Spleen (tissue), 7 donors: ENCODE measurements at regions not wholly inside any gene's neighbourhood (a gene's known extent, or its start where the extent isn't known, plus 50 kb on each side); places are given as distances from the start of the nearest gene placed in this dataset.

Experiments used
- POLR2A ChIP-seq, 3 donors: fragments of 450-650 bp; IDR thresholded peaks; one replicate each; pipeline ENCODE4 v1.5.1; 2017; ENCODE audit warnings: antibody characterized with exemption in 3 of 3, mild to moderate bottlenecking in 1 of 3
- POLR2AphosphoS5 ChIP-seq, 3 donors: sonication (generic); formaldehyde crosslinking; IDR thresholded peaks; one replicate each; pipeline ENCODE4 v1.5.1; 2017; ENCODE audit warnings: antibody characterized with exemption in 3 of 3
- TF ChIP-seq, protein P1 (sequence below), 11 experiments: fragments of 200-600 bp in 7 of 11; fragments of 450-650 bp in 4 of 11; sonication (generic) in 4 of 11; IDR thresholded peaks in 8 of 11; conservative IDR thresholded peaks in 3 of 11; 1 replicate in 7 of 11; 2 replicates in 4 of 11; pipeline versions ENCODE4 v1.4.0 to v1.8.0; 2016 to 2021; ENCODE audit warnings: antibody characterized with exemption in 11 of 11, inconsistent platforms in 4 of 11, mild to moderate bottlenecking in 1 of 11
- donor health status: DM: no; HTN: no; CAD: no; lungs with moderate emphysema.
- donor health status: DM: no; HTN: no; CAD: no.
- donor health status: DM: no; HTN: no; CAD: no.

DNA sequence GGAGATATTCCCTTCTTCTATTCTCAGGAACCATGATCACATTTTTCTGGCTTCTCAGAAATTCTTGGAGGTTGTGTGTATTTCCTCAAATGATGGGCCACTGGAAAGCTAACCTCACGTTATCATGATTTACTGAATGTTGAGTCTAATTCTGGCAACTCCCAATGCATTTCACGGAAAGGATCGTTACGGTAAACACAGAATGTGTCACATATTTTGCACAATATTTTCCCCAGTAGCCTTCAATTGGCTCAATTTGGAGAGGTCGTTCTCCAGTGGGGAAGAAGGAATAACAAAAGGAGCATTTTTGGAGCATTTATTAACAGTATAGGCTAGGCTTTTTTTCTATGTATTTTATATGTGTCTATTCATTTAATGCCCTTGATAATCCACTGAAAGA, 450.3 kb downstream of the HAPSTR1 start:
- TF ChIP-seq, protein P1, sequence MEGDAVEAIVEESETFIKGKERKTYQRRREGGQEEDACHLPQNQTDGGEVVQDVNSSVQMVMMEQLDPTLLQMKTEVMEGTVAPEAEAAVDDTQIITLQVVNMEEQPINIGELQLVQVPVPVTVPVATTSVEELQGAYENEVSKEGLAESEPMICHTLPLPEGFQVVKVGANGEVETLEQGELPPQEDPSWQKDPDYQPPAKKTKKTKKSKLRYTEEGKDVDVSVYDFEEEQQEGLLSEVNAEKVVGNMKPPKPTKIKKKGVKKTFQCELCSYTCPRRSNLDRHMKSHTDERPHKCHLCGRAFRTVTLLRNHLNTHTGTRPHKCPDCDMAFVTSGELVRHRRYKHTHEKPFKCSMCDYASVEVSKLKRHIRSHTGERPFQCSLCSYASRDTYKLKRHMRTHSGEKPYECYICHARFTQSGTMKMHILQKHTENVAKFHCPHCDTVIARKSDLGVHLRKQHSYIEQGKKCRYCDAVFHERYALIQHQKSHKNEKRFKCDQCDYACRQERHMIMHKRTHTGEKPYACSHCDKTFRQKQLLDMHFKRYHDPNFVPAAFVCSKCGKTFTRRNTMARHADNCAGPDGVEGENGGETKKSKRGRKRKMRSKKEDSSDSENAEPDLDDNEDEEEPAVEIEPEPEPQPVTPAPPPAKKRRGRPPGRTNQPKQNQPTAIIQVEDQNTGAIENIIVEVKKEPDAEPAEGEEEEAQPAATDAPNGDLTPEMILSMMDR (IDR thresholded peaks at IDR 0.05 in 8 of 11, conservative IDR thresholded peaks at IDR 0.05 in 3 of 11), result no peak
- no peak for TF ChIP-seq POLR2A (IDR thresholded peaks at IDR 0.05)
- no peak for TF ChIP-seq POLR2AphosphoS5 (IDR thresholded peaks at IDR 0.05)
